ENCODE measurements at regions not wholly inside any gene's neighbourhood (a gene's known extent, or its start where the extent isn't known, plus 50 kb on each side); places are given as distances from the start of the nearest gene placed in this dataset.

DNA sequence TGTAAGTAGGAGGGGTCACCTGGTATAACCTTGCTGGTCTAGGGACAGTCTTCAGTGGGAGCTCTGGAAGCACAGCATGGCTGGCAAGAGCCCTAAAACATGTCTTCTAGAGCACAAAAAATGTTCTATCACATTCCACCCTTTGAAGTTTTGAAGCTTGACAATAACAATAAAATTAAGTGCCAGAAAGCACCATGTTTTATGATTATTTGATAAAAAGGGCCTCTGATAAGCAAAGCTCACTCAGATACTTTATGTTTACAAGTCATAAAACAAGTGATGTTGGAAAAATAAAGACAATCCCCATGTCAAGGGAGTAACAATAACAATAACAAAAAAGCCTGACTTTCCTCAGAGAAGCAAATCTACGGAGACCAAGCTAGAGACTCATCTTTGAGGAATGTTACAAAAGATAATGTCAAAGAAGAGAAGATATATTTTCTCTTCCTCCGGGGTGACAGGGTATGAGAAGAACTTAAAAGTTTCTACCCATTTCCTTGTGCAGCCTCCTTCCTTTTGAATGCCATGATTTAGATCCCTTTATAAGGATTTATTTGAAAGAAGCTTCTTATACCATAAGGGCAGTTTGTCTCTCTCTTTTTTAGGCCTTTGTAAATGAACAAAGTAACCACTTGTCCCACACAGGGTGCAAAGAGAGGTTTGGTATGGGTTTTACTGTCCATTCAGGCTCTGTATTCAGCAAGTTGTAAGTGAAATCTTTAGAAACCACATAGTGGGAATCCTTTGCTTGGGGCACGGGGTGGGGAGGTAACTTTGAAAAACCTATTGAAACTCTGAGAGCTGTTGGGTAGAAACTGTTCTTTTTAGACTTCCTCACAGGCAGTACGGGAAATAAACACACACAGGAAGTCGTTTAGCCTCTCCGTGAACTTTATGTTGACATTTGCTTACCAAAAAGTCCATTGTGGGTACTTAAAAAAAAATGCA is 109.6 kb upstream of the RBMS3 start (continued):
- TF ChIP-seq ZNF207 (IDR thresholded peaks at IDR 0.05; ENCODE audit: borderline replicate concordance) (no peak), HDAC6 (IDR thresholded peaks at IDR 0.05; ENCODE audit: unreplicated experiment) (no peak), TAF1 (IDR thresholded peaks at IDR 0.05; ENCODE audit: borderline replicate concordance, low read depth, low read length) (no peak)
- TF ChIP-seq, protein P1, sequence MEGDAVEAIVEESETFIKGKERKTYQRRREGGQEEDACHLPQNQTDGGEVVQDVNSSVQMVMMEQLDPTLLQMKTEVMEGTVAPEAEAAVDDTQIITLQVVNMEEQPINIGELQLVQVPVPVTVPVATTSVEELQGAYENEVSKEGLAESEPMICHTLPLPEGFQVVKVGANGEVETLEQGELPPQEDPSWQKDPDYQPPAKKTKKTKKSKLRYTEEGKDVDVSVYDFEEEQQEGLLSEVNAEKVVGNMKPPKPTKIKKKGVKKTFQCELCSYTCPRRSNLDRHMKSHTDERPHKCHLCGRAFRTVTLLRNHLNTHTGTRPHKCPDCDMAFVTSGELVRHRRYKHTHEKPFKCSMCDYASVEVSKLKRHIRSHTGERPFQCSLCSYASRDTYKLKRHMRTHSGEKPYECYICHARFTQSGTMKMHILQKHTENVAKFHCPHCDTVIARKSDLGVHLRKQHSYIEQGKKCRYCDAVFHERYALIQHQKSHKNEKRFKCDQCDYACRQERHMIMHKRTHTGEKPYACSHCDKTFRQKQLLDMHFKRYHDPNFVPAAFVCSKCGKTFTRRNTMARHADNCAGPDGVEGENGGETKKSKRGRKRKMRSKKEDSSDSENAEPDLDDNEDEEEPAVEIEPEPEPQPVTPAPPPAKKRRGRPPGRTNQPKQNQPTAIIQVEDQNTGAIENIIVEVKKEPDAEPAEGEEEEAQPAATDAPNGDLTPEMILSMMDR (IDR thresholded peaks at IDR 0.05 in 2 of 3, conservative IDR thresholded peaks at IDR 0.05 in 1 of 3; ENCODE audit: control insufficient read depth in 2 of 3, extremely low read depth in 1 of 3, insufficient read depth in 1 of 3, low read depth in 3 of 3, low read length in 3 of 3), result no peak

DNA sequence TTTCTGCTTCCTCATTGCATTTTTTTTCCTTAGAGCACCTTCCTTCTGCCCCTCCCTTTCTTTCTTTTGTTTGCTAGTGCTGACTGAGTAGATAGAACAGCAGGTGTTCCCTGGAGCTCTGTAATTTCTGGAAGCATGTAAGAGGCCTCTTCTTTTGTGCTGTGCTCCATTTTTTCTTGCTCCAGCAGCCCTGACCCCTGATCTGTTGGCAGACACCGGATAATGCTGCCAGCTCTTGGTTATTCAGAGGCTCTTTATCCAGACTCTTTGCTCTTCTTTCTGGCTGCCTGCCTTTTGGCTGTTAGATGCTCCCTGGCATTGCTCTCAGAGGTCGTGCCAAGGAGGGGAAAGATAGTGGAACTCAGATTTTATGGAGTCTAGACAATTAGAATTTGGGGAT is 104.4 kb upstream of the RBMS3 start:
- WGBS (ENCODE audit: insufficient coverage, insufficient replicate concordance, low lambda C conversion rate, missing lambda C conversion rate), result 3% methylated on average over 2 of the region's 2 CpGs
- H3K4me2 ChIP-seq (ENCODE audit: control insufficient read depth, insufficient read depth), result no peak overlapping the region

More for the DNA sequence above, 104.4 kb upstream of the RBMS3 start:
- ChIA-PET SMC1A (ENCODE audit: uncharacterized antibody, unreplicated experiment) (interaction anchor here (0.9 kb wide), 1 partner anchor 10 kb away, joined by 3 read pairs; no protein-coding TSS in a partner anchor), POLR2A (no interaction called here), CTCF (interaction anchor here (0.8 kb wide), 1 partner anchor 18 kb away, joined by 4 read pairs; no protein-coding TSS in a partner anchor), RAD21 (ENCODE audit: unreplicated experiment) (no interaction called here)
- FAIRE-seq (no peak), ATAC-seq (no peak), DNase-seq (ENCODE audit: low read depth, low spot score) (no peak)
- Histone ChIP-seq H4K20me1 (ENCODE audit: control insufficient read depth, insufficient read depth) (no peaks in the 10 kb centered on the region), H3K36me3 (ENCODE audit: control insufficient read depth in 2 of 2, insufficient read depth in 2 of 2, low read length in 1 of 2) (no peaks in the 10 kb centered on the region), H3K27me3 (replicated peaks in 1 of 2; ENCODE audit: control insufficient read depth in 2 of 2, insufficient read depth in 2 of 2, low read length in 1 of 2) (no peaks in the 10 kb centered on the region), H3K79me2 (ENCODE audit: control insufficient read depth, insufficient read depth, low read length) (no peaks in the 10 kb centered on the region), H3K9me3 (replicated peaks; ENCODE audit: control insufficient read depth, insufficient read depth, low read length) (no peaks in the 10 kb centered on the region), H3K4me3 (no peak overlapping the region), H3K27ac (ENCODE audit: control insufficient read depth, insufficient read depth) (no peak overlapping the region), H3K4me1 (ENCODE audit: control insufficient read depth, insufficient read depth, low read length) (no peaks in the 10 kb centered on the region), H3K9ac (ENCODE audit: control insufficient read depth, insufficient read depth, low read length) (no peak overlapping the region), H2AFZ (ENCODE audit: control insufficient read depth, low read depth, low read length) (no peak overlapping the region)
- intact Hi-C loops (cut with micrococcal nuclease; ENCODE audit: unreplicated experiment), result no loop called here
- no peak for TF ChIP-seq GABPA (IDR thresholded peaks at IDR 0.05; ENCODE audit: low read depth)
- TF ChIP-seq, protein P2, sequence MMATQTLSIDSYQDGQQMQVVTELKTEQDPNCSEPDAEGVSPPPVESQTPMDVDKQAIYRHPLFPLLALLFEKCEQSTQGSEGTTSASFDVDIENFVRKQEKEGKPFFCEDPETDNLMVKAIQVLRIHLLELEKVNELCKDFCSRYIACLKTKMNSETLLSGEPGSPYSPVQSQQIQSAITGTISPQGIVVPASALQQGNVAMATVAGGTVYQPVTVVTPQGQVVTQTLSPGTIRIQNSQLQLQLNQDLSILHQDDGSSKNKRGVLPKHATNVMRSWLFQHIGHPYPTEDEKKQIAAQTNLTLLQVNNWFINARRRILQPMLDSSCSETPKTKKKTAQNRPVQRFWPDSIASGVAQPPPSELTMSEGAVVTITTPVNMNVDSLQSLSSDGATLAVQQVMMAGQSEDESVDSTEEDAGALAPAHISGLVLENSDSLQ (IDR thresholded peaks at IDR 0.05), result no peak
- TF ChIP-seq POLR2AphosphoS5 (IDR thresholded peaks at IDR 0.05; ENCODE audit: low read length), result no peak
- no peak for TF ChIP-seq BACH1 (IDR thresholded peaks at IDR 0.05; ENCODE audit: borderline replicate concordance)
- TF ChIP-seq, protein P3, sequence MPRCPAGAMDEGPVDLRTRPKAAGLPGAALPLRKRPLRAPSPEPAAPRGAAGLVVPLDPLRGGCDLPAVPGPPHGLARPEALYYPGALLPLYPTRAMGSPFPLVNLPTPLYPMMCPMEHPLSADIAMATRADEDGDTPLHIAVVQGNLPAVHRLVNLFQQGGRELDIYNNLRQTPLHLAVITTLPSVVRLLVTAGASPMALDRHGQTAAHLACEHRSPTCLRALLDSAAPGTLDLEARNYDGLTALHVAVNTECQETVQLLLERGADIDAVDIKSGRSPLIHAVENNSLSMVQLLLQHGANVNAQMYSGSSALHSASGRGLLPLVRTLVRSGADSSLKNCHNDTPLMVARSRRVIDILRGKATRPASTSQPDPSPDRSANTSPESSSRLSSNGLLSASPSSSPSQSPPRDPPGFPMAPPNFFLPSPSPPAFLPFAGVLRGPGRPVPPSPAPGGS (IDR thresholded peaks at IDR 0.05; ENCODE audit: borderline replicate concordance, insufficient read depth, low read depth, low read length, poor library complexity, severe bottlenecking), result no peak
- no peak for TF ChIP-seq TCF3 (IDR thresholded peaks at IDR 0.05; ENCODE audit: borderline replicate concordance, insufficient read depth, low read depth, low read length)
- no peak for TF ChIP-seq NR2F1 (conservative IDR thresholded peaks at IDR 0.05)
- TF ChIP-seq MYC (IDR thresholded peaks at IDR 0.05; ENCODE audit: insufficient read depth, insufficient read length, insufficient replicate concordance, low read length, severe bottlenecking), result no peak
- no peak for TF ChIP-seq SP1 (IDR thresholded peaks at IDR 0.05; ENCODE audit: low read depth, low read length)
- TF ChIP-seq EED (IDR thresholded peaks at IDR 0.05; ENCODE audit: low read depth), result no peak
- no peak for TF ChIP-seq RB1 (IDR thresholded peaks at IDR 0.05; ENCODE audit: borderline replicate concordance)
- TF ChIP-seq NFYB (IDR thresholded peaks at IDR 0.05; ENCODE audit: insufficient read depth, low read depth, low read length), result no peak
- TF ChIP-seq YY1 (IDR thresholded peaks at IDR 0.05; ENCODE audit: low read depth, low read length), result no peak
- in situ Hi-C loops (cut with MboI), result no loop called here
- no TSS peak for BruUV-seq (replicated peaks)

Data from GM12878 (cell line).